Lower lobe of right lung (tissue), 2 donors: ENCODE measurements at regions not wholly inside any gene's neighbourhood (a gene's known extent, or its start where the extent isn't known, plus 50 kb on each side); places are given as distances from the start of the nearest gene placed in this dataset.

Source experiments
- ATAC-seq, 2 donors: fragments of 200-7000 bp; cut with Tn5 transposase; one replicate each; pipeline ENCODE4 v1.9.1; 2020 to 2022; ENCODE audit warnings: mild to moderate bottlenecking in 2 of 2, moderate library complexity in 2 of 2
- DNase-seq: peaks from one replicate; pipeline ENCODE4 v3.0.0-alpha.2; 2020
- H3K27ac ChIP-seq: fragments of 200-600 bp; one replicate; pipeline ENCODE4 v1.8.0; 2022
- H3K27me3 ChIP-seq: fragments of 200-600 bp; one replicate; pipeline ENCODE4 v1.8.0; 2022; ENCODE audit warnings: low read depth
- H3K36me3 ChIP-seq: fragments of 200-600 bp; one replicate; pipeline ENCODE4 v1.8.0; 2022; ENCODE audit warnings: mild to moderate bottlenecking
- H3K4me1 ChIP-seq: fragments of 200-600 bp; one replicate; pipeline ENCODE4 v1.8.0; 2022
- H3K4me3 ChIP-seq: fragments of 200-600 bp; one replicate; pipeline ENCODE4 v1.8.0; 2022; ENCODE audit warnings: mild to moderate bottlenecking
- H3K9me3 ChIP-seq: fragments of 200-600 bp; one replicate; pipeline ENCODE4 v1.8.0; 2022
- CTCF ChIP-seq: fragments of 200-600 bp; IDR thresholded peaks from one replicate; pipeline ENCODE4 v1.8.0; 2022; ENCODE audit warnings: antibody characterized with exemption, mild to moderate bottlenecking
- intact Hi-C: fragments of 100-400 bp; cut with DNase I; formaldehyde crosslinking; loops from one replicate; pipeline ENCODE4 v1.11.0; 2022
- donor health status: DM: no; HTN: yes; CAD: no; lungs with severe emphysema.

- H3K4me3 ChIP-seq = no peak overlapping the region
- H3K27ac ChIP-seq = no peak overlapping the region
- H3K4me1 ChIP-seq = no peaks in the 10 kb centered on the region
- no peak for ATAC-seq
- no peaks in the 10 kb centered on the region for H3K27me3 ChIP-seq
- no peak for DNase-seq
- TF ChIP-seq CTCF = no peak
- no peaks in the 10 kb centered on the region for H3K36me3 ChIP-seq
- intact Hi-C loops = no loop called here
- no peaks in the 10 kb centered on the region for H3K9me3 ChIP-seq
These were observed 135.6 kb upstream of the KLHL29 start for GRCh38 chr2:23249348-23249747.

GRCh38 chr2:23250371-23250770 lies 134.6 kb upstream of the KLHL29 start:
- no peak overlapping the region for H3K27ac ChIP-seq
- no peaks in the 10 kb centered on the region for H3K4me1 ChIP-seq
- H3K36me3 ChIP-seq = no peaks in the 10 kb centered on the region
- no peak for DNase-seq
- no peaks in the 10 kb centered on the region for H3K9me3 ChIP-seq
- H3K27me3 ChIP-seq = no peaks in the 10 kb centered on the region
- no peak for TF ChIP-seq CTCF
- intact Hi-C loops = no loop called here
- no peak overlapping the region for H3K4me3 ChIP-seq
- ATAC-seq = no peak

- TF ChIP-seq CTCF = no peak
- no peak overlapping the region for H3K27ac ChIP-seq
- no peaks in the 10 kb centered on the region for H3K9me3 ChIP-seq
- ATAC-seq (no peak), DNase-seq (no peak)
- H3K4me1 ChIP-seq = no peaks in the 10 kb centered on the region
- no peaks in the 10 kb centered on the region for H3K36me3 ChIP-seq
- intact Hi-C loops = no loop called here
- no peaks in the 10 kb centered on the region for H3K27me3 ChIP-seq
- no peak overlapping the region for H3K4me3 ChIP-seq
These were observed 128.3 kb upstream of the KLHL29 start for GRCh38 chr2:23256643-23257042.

GRCh38 chr2:23260621-23261020 lies 124.4 kb upstream of the KLHL29 start:
- H3K4me1 ChIP-seq = no peaks in the 10 kb centered on the region
- TF ChIP-seq CTCF = no peak
- ATAC-seq (no peak), DNase-seq (no peak)
- H3K9me3 ChIP-seq = no peaks in the 10 kb centered on the region
- no peaks in the 10 kb centered on the region for H3K36me3 ChIP-seq
- H3K4me3 ChIP-seq = no peak overlapping the region
- H3K27ac ChIP-seq = no peak overlapping the region
- H3K27me3 ChIP-seq = no peaks in the 10 kb centered on the region
- intact Hi-C loops = no loop called here

GRCh38 chr2:23268467-23269263 lies 116.3 kb upstream of the KLHL29 start:
- intact Hi-C loops = no loop called here

More at GRCh38 chr2:23268467-23269263, 116.3 kb upstream of the KLHL29 start:
- ATAC-seq (no peak), DNase-seq (no peak)
- Histone ChIP-seq H3K9me3 (no peaks in the 10 kb centered on the region), H3K4me3 (no peak overlapping the region), H3K36me3 (no peaks in the 10 kb centered on the region), H3K4me1 (no peaks in the 10 kb centered on the region), H3K27ac (no peak overlapping the region), H3K27me3 (peaks cover 4% of the 10 kb centered on the region)
- TF ChIP-seq CTCF = no peak
